NCI-H2171 treated with DMSO at 0.1 percent for 48 hours (cell line): ENCODE measurements at regions not wholly inside any gene's neighbourhood (a gene's known extent, or its start where the extent isn't known, plus 50 kb on each side); places are given as distances from the start of the nearest gene placed in this dataset.

Experiments
- DNase-seq: peaks from one replicate; lab custom pipeline; 2025; lab: John Stamatoyannopoulos, UW

GRCh38 chr4:83716874-83717273 lies 181.0 kb downstream of the GPAT3 start:
- no peak for DNase-seq

- DNase-seq: no peak
Observed at GRCh38 chr4:83712890-83713289, 177.0 kb downstream of the GPAT3 start.

- DNase-seq: no peak
Observed at GRCh38 chr4:83709627-83710026, 173.7 kb downstream of the GPAT3 start.

GRCh38 chr4:83708500-83709175 lies 172.7 kb downstream of the GPAT3 start:
- no peak for DNase-seq

GRCh38 chr4:83704786-83705185 lies 168.9 kb downstream of the GPAT3 start:
- no peak for DNase-seq

- no peak for DNase-seq
Observed at GRCh38 chr4:83703752-83704151, 167.8 kb downstream of the GPAT3 start.

GRCh38 chr4:83701041-83701440 lies 165.1 kb downstream of the GPAT3 start:
- no peak for DNase-seq

GRCh38 chr4:83699358-83699757 lies 163.4 kb downstream of the GPAT3 start:
- no peak for DNase-seq

- DNase-seq: no peak
Observed at GRCh38 chr4:83692028-83692427, 156.1 kb downstream of the GPAT3 start.

GRCh38 chr4:83686166-83686565 lies 150.3 kb downstream of the GPAT3 start:
- DNase-seq: no peak

- no peak for DNase-seq
Observed at GRCh38 chr4:83679692-83680091, 143.8 kb downstream of the GPAT3 start.

GRCh38 chr4:83679254-83679653 lies 143.3 kb downstream of the GPAT3 start:
- DNase-seq: no peak

GRCh38 chr4:83677656-83678055 lies 141.7 kb downstream of the GPAT3 start:
- DNase-seq: no peak

GRCh38 chr4:83664741-83665140 lies 128.8 kb downstream of the GPAT3 start:
- DNase-seq: no peak

- DNase-seq: no peak
Observed at GRCh38 chr4:83664071-83664470, 128.2 kb downstream of the GPAT3 start.

- DNase-seq: no peak
Observed at GRCh38 chr4:83662204-83662603, 126.3 kb downstream of the GPAT3 start.

- DNase-seq: no peak
Observed at GRCh38 chr4:83661359-83661758, 125.5 kb downstream of the GPAT3 start.

- DNase-seq: no peak
Observed at GRCh38 chr4:83660578-83660977, 124.7 kb downstream of the GPAT3 start.

GRCh38 chr4:83658806-83659205 lies 122.9 kb downstream of the GPAT3 start:
- DNase-seq: no peak

- no peak for DNase-seq
Observed at GRCh38 chr4:83657336-83657735, 121.4 kb downstream of the GPAT3 start.
